ENCODE measurements at regions not wholly inside any gene's neighbourhood (a gene's known extent, or its start where the extent isn't known, plus 50 kb on each side); places are given as distances from the start of the nearest gene placed in this dataset.

- no peak for TF ChIP-seq CTCF (IDR thresholded peaks at IDR 0.05; ENCODE audit: insufficient read depth, low read length)
- no peak for TF ChIP-seq POLR2AphosphoS5 (IDR thresholded peaks at IDR 0.05; ENCODE audit: low read depth)
- no peak for TF ChIP-seq REST (IDR thresholded peaks at IDR 0.05; ENCODE audit: insufficient replicate concordance, low read depth)
- no peak for TF ChIP-seq GABPA (IDR thresholded peaks at IDR 0.05; ENCODE audit: low read depth)
- TF ChIP-seq SPI1 (IDR thresholded peaks at IDR 0.05; ENCODE audit: borderline replicate concordance, low read depth): no peak
Observed at GRCh38 chr6:97445407-97445806, 162.4 kb upstream of the MMS22L start.

Data from HL-60 (cell line).